T47D (cell line): ENCODE measurements at regions not wholly inside any gene's neighbourhood (a gene's known extent, or its start where the extent isn't known, plus 50 kb on each side); places are given as distances from the start of the nearest gene placed in this dataset.
"Not testable (repeated sequence)": the region's sequence is repeated elsewhere in the genome, so short reads cannot be mapped to it uniquely, and the experiment has no call there.

Source experiments
- DNase-seq, 2 experiments: peaks; one replicate each; pipeline versions ENCODE4 v3.0.0 to v3.0.0-alpha.2; 2011 to 2012; ENCODE audit warnings: low read depth in 1 of 2, low spot score in 1 of 2
- JUND ChIP-seq: IDR thresholded peaks from 2 replicates; pipeline ENCODE4 v1.6.1; 2012; ENCODE audit warnings: low read depth
- in situ Hi-C: cut with HindIII; loops from 2 replicates; pipeline ENCODE4 v1.10.0; 2016; ENCODE audit warnings: low sequenced_read_pairs, low pct_unique_long_range_greater_than_20kb

DNA sequence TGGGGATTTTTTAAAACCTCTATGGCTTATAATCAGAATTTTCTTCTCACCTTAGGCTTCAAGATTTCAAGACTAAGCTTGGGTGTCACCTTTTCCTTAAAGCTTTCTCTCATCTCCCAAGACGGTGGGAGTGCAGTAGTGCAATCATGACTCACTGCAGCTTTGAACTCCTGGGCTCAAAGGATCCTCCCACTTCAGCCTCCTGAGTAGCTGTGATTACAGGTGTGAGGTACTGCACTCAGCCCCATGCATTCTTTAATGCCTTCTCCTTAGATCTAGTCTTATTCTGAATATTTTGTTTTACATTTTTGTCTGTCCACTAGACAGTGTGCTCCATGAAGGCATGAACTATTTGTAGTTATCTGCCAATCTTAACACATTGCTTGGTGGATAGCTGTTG is 55.7 kb upstream of the FAT3 start:
- in situ Hi-C loops: no loop called here
- DNase-seq: no peak
- TF ChIP-seq JUND: no peak

DNA sequence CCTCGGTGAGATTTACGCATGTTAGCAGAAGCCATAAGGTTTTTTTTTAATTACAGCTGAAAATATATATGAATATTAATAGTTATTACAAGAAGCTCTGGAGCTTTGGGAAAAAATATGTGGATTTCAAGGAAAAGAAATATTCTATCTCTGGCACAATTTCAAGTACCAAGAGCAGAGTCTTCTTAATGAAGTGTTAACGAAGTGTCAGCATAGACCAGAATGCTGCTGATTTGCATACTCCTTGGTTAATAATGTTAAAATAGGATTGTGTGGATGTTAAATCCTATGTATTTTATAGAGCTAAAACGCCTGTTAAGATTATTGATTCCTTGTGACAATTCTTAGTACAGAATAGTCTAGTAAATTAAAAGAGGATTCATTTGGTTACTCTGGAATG is 57.0 kb upstream of the FAT3 start:
- DNase-seq: no peak
- in situ Hi-C loops: no loop called here
- no peak for TF ChIP-seq JUND

DNA sequence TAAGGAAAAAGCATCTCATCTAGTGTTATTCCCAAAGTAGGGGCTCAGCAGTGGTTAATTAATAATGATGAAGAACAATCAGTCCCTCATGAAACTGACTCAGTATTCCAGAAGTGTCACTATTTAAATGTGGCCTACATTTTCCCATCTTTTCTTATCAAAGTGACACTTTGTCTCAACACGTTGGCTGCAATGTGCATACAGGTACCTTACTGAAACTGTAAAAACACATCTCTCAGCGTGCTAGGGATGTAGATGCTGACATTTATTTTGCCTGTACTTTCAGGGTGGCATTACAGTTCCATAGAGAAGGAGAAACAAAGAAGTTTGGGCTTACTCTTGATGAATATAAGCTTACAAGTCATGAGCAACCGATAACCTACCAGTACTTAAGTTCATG is 58.3 kb upstream of the FAT3 start:
- DNase-seq: no peak
- TF ChIP-seq JUND: no peak
- in situ Hi-C loops: no loop called here

DNA sequence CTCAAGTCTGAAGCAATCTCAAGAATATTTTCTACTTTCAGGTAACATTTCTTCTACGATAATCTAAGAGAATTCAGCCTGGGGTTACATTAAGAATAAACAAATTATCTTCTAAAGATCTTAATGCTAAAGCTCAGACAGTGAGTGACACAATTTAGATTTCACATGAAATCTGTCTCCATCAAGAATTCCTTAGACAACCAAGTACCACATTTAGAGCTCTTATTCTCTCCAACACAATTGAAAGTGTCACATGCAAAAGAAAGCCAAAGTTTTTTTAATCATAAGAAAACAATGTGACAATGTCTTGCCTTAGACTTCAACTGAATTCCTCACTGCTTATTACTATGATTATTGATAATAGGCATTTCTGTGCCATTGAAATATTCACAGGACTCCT is 60.7 kb upstream of the FAT3 start:
- in situ Hi-C loops: no loop called here
- no peak for DNase-seq

DNA sequence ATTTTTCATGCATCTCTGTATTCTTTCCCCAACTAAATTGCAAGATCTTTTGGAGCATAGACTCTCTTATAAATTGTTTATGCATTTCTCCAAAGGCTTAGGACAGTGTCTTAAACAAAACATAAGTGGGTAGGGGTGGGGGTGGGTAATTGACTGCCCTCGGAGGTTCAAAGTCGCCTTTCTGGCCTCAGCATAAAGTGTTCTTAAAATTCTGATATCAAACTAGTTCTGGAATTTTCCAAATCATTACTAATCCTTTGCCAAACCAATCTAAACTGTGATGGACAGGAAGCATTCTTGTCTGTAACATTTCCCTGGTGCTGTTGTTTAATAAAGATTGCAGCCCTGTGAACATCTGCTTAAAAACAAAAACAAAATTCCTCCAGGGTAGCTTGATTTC is 61.8 kb upstream of the FAT3 start:
- no peak for TF ChIP-seq JUND

More for the DNA sequence above, 60.7 kb upstream of the FAT3 start:
- TF ChIP-seq JUND: no peak

DNA sequence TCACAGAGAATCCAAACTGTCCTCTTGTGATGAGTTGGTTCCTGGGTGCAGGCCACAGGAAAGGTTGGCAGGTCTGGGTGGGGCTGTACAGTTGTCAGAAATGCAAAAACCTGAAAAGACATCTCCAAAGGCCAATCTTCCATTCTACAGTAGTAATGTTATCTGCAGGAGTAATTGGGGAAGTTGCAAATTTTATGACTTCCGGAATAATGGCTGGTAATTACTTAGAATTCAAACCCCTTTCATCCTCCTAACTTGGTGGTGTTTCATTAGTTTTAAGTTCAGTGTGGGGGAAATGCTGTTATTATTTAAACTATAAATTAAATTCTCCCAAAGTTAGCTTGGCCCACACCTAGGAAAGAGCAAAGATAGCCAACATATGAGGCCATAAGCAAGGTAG is 64.7 kb upstream of the FAT3 start:
- in situ Hi-C loops: no loop called here
- TF ChIP-seq JUND: no peak
- DNase-seq: no peak

More for the DNA sequence above, 61.8 kb upstream of the FAT3 start:
- DNase-seq: no peak
- in situ Hi-C loops: no loop called here

DNA sequence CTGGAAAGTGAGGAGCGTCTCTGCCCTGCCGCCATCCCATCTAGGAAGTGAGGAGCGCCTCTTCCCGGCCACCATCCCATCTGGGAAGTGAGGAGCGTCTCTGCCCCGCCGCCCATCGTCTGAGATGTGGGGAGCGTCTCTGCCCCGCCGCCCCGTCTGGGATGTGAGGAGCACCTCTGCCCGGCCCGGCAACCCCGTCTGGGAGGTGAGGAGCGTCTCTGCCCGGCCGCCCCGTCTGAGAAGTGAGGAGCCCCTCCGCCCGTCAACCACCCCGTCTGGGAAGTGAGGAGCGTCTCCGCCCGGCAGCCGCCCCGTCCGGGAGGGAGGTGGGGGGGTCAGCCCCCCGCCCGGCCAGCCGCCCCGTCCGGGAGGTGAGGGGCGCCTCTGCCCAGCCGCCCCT is 67.2 kb upstream of the FAT3 start:
- DNase-seq, in situ Hi-C loops: not testable (repeated sequence)

DNA sequence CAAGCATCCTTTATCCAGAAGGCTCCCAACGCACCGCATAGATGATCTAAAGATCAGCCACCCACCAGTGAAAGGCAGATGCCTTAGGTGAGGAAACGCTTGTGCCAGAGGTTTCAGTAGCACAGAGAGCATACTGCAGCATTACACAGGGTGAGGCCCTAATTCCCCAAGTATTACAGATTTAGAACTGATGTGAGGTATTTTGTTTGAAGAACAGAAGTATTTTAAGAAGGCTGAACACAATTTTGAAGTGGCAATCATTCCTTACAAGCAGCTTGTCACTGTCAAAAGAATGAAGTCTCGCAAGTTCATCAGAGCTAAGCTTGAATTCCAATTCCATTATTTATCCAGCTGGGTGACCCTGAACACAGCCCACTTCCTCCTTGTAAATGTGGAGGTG is 70.0 kb upstream of the FAT3 start:
- TF ChIP-seq JUND: no peak
- in situ Hi-C loops: no loop called here

DNA sequence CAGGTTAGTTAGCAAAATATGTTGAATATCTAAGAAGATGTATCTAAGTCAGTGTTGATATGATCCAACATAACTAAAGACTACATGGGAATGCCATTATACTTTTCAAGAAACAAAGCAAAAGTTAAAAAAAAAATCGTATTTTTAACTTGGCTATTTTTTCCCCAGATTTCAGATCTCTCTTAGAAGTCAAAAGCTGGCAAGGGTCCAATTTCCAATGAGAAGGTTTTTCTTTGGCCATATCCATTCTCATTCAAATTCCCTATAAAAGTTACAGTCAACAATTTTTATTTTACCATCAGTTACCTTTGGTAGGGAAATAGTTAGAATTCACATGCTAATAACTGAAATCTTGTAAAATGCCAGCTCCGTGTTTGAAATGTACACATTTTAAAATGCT is 70.5 kb upstream of the FAT3 start:
- in situ Hi-C loops: no loop called here
- DNase-seq: no peak
- no peak for TF ChIP-seq JUND

More for the DNA sequence above, 70.0 kb upstream of the FAT3 start:
- no peak for DNase-seq

DNA sequence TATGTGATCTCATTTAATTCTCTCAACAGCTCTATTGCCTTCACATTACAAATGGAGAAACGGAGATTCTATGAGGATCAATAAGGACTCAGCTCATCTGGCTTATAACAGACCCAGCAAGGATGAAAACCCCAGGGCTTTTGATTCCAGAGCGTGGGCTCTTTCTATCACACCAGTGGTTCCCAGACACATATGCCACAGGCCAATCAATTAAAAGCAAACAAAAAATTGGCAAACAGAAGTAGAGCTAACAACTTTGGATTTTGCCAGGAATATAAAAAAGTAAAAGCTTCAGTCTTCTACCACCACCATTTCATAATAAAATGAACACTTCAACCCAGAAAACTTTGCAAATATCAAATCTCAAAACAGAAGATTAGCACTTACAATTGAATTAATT is 71.1 kb upstream of the FAT3 start:
- in situ Hi-C loops: no loop called here
- DNase-seq: no peak
- no peak for TF ChIP-seq JUND

DNA sequence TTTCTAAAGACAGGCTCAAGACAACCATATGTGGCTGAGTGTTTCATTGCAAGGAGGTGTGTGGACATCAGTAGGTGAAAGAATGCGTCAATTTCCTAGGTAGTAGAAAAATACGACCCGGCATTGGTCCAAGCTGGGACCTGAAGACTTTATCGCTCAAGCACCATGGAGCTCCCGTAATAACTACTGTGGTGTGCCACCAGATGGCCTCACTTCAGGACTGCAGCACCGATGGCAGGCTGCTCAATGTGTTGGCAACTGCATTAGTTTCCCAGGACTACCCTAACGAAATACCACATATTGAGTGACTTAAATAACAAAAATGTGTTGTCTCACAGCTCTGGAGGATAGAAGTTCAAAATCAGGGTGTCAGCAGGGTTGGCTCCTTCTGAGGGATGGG is 72.4 kb upstream of the FAT3 start:
- no peak for TF ChIP-seq JUND
- in situ Hi-C loops: no loop called here
- peak in 1 of 2 experiments; percentile 74 for DNase-seq

DNA sequence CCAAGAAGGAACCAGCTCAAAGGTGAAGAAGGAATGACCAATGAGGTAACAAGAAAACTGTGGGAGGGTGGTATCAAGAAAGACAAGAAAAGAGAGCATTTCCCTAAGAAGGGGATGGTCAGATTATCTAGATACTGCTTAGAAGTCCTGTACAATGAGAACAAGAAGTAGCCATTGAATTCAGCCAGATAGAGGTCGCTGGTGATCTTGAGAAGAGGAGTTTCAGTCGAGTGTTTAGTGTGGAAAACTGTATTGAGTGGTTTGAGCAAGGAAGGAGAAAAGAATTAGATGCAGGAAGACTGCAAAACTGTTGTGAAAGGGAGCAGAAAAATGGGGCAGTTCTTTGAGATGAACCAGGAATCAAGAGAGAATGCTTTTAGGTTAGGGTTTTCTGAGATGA is 74.6 kb upstream of the FAT3 start:
- TF ChIP-seq JUND: no peak
- peak in 1 of 2 experiments; percentile 47 for DNase-seq
- in situ Hi-C loops: no loop called here

DNA sequence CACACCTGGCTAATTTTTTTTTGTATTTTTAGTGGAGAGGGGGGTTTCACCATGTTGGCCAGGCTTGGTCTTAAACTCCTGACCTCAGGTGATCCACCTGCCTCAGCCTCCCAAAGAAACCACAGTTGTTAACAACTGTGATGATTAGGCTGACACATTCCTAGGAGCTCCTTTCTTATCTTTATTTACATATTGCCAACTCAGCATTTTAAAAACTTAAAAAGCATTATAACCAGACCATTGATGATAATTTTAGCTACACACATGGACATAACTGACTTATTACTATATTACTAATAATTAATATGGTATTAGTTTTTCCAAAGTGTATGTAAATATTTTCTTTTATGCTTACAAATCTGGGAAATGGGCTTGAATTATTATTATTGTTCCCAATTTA is 82.9 kb upstream of the FAT3 start:
- no peak for TF ChIP-seq JUND
- no peak for DNase-seq
- in situ Hi-C loops: no loop called here

DNA sequence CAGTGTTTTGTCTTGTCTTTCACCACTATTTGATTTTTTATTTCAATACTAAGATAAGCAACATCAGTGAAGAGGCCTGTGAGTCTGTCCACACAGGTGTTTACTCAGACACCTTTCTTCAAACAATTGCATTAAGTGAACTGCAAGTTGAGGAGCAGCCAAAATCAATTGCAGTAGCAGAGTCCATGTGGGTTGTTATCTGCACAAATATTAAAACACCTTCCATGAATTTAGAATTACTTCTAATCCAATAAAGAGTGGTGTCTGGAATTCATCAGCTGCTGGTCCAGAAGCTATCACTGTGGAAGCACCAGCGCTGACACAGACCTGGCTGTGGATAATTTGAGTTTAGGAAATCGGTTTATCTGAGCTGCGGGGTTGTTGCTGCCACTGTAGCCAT is 83.5 kb upstream of the FAT3 start:
- no peak for TF ChIP-seq JUND
- in situ Hi-C loops: no loop called here
- DNase-seq: no peak

DNA sequence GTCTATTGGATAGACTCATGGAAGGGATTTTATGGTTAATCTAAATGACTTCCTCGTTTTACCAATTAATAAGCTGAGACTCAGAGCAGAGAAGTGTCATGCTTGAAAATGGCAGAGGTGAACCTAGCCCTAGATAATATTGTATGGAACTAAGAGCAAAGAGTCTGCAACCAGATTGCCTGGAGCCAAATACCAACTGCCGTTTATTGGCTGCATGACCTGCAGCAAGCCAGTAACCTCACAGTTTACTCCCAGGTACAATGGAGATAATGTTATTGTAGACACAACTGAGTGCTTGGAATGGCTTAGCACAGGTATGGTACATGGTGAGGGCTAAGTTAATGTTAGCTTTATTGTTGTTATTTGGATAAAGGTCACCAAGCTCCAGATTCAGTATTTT is 84.6 kb upstream of the FAT3 start:
- DNase-seq: peak in 1 of 2 experiments; percentile 70
- in situ Hi-C loops: no loop called here
- TF ChIP-seq JUND: no peak
